ENCODE measurements at regions not wholly inside any gene's neighbourhood (a gene's known extent, or its start where the extent isn't known, plus 50 kb on each side); places are given as distances from the start of the nearest gene placed in this dataset.

DNA sequence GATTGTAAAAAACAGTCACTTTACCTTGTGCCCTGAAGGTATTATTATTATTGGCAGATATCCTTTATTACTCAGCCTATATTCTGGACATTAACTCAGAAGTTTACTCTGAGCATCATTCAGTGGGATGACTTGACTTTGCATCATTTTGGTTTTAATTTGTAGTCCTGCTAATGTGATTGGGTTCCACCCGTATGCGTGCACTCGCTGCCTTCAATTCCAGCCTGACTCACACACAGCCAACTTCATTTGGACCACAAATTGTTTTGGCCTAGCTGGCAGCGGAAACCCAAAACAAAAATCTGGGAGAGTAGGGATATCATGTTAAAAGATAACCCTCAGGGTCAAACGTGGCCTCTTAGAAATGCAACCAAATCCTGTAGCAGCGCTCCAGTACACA lies 704.4 kb upstream of the SLC35B3 start:
- TF ChIP-seq POLR2AphosphoS5 (IDR thresholded peaks at IDR 0.05; ENCODE audit: low read depth, low read length) (no peak), TCF7L2 (IDR thresholded peaks at IDR 0.05; ENCODE audit: low read depth, low read length) (no peak), CTCF (IDR thresholded peaks at IDR 0.05) (no peak)

Measured in Panc1 (cell line).